ENCODE measurements at regions not wholly inside any gene's neighbourhood (a gene's known extent, or its start where the extent isn't known, plus 50 kb on each side); places are given as distances from the start of the nearest gene placed in this dataset.

- H2AFZ ChIP-seq (ENCODE audit: low read length) = no peak overlapping the region
- ChIA-PET POLR2A (ENCODE audit: unreplicated experiment) (no interaction called here), CTCF (no interaction called here)
- intact Hi-C loops (cut with micrococcal nuclease) = no loop called here
- no peaks in the 10 kb centered on the region for H3K36me3 ChIP-seq (ENCODE audit: low read depth, low read length)
- H4K20me1 ChIP-seq (ENCODE audit: low read length) = no peaks in the 10 kb centered on the region
- DNase-seq (no peak), ATAC-seq (no peak)
- H3K4me3 ChIP-seq (ENCODE audit: low read length) = no peak overlapping the region
- H3K79me2 ChIP-seq (ENCODE audit: low read length) = no peaks in the 10 kb centered on the region
- peaks cover 51% of the 10 kb centered on the region for H3K27me3 ChIP-seq (ENCODE audit: low read length)
- H3K27ac ChIP-seq (ENCODE audit: low read length) = no peak overlapping the region
- no peaks in the 10 kb centered on the region for H3F3A ChIP-seq (ENCODE audit: low read length, unreplicated experiment)
- no peaks in the 10 kb centered on the region for H3K9me3 ChIP-seq (ENCODE audit: low read length)
- H3K9ac ChIP-seq (ENCODE audit: low read length) = no peak overlapping the region
- no TSS peak for BruUV-seq (replicated peaks)
- TF ChIP-seq EZH2phosphoT487 (IDR thresholded peaks at IDR 0.05; ENCODE audit: borderline replicate concordance, low read length) = no peak
- no peak for TF ChIP-seq EZH2 (IDR thresholded peaks at IDR 0.05; ENCODE audit: low read length, unreplicated experiment)
- TF ChIP-seq CTCF (conservative IDR thresholded peaks at IDR 0.05; ENCODE audit: low read depth, low read length) = no peak
- H3K4me2 ChIP-seq (ENCODE audit: low read length) = no peak overlapping the region
- no peaks in the 10 kb centered on the region for H3K4me1 ChIP-seq (ENCODE audit: insufficient read depth, low read length)
- no peaks in the 10 kb centered on the region for H3K9me2 ChIP-seq (replicated peaks; ENCODE audit: low read length)
Measured at GRCh38 chr5:60519372-60519771, 180.6 kb downstream of the DEPDC1B start.

GRCh38 chr5:60517850-60518249 is 182.1 kb downstream of the DEPDC1B start:
- Histone ChIP-seq H3K9ac (ENCODE audit: low read length) (no peak overlapping the region), H3K79me2 (ENCODE audit: low read length) (no peaks in the 10 kb centered on the region), H3K4me1 (ENCODE audit: insufficient read depth, low read length) (no peaks in the 10 kb centered on the region), H3F3A (ENCODE audit: low read length, unreplicated experiment) (no peaks in the 10 kb centered on the region), H3K9me3 (ENCODE audit: low read length) (no peaks in the 10 kb centered on the region), H3K9me2 (replicated peaks; ENCODE audit: low read length) (no peaks in the 10 kb centered on the region), H2AFZ (ENCODE audit: low read length) (no peak overlapping the region), H3K36me3 (ENCODE audit: low read depth, low read length) (no peaks in the 10 kb centered on the region), H3K4me3 (ENCODE audit: low read length) (no peak overlapping the region), H3K27me3 (ENCODE audit: low read length) (peaks cover 43% of the 10 kb centered on the region), H3K27ac (ENCODE audit: low read length) (no peak overlapping the region), H3K4me2 (ENCODE audit: low read length) (no peak overlapping the region), H4K20me1 (ENCODE audit: low read length) (no peaks in the 10 kb centered on the region)
- ATAC-seq (no peak), DNase-seq (no peak)
- CTCF ChIA-PET = no interaction called here
- no peak for TF ChIP-seq EZH2 (IDR thresholded peaks at IDR 0.05; ENCODE audit: low read length, unreplicated experiment)
- POLR2A ChIA-PET (ENCODE audit: unreplicated experiment) = no interaction called here
- intact Hi-C loops (cut with micrococcal nuclease) = no loop called here
- BruUV-seq (replicated peaks) = no TSS peak

GRCh38 chr5:60517094-60517694 is 182.8 kb downstream of the DEPDC1B start:
- no TSS peak for BruUV-seq (replicated peaks)
- no peak overlapping the region for H3K4me3 ChIP-seq (ENCODE audit: low read length)
- H3K9ac ChIP-seq (ENCODE audit: low read length) = no peak overlapping the region
- no peaks in the 10 kb centered on the region for H3F3A ChIP-seq (ENCODE audit: low read length, unreplicated experiment)
- H3K36me3 ChIP-seq (ENCODE audit: low read depth, low read length) = no peaks in the 10 kb centered on the region
- peaks cover 37% of the 10 kb centered on the region for H3K27me3 ChIP-seq (ENCODE audit: low read length)
- H3K9me2 ChIP-seq (replicated peaks; ENCODE audit: low read length) = no peaks in the 10 kb centered on the region
- intact Hi-C loops (cut with micrococcal nuclease) = no loop called here
- ChIA-PET POLR2A (ENCODE audit: unreplicated experiment) (no interaction called here), CTCF (no interaction called here)
- H3K9me3 ChIP-seq (ENCODE audit: low read length) = no peaks in the 10 kb centered on the region
- H3K4me1 ChIP-seq (ENCODE audit: insufficient read depth, low read length) = no peaks in the 10 kb centered on the region
- no peak overlapping the region for H2AFZ ChIP-seq (ENCODE audit: low read length)
- no peak overlapping the region for H3K27ac ChIP-seq (ENCODE audit: low read length)
- no peak for ATAC-seq
- TF ChIP-seq EZH2 (IDR thresholded peaks at IDR 0.05; ENCODE audit: low read length, unreplicated experiment) = no peak
- TF ChIP-seq CTCF (conservative IDR thresholded peaks at IDR 0.05; ENCODE audit: low read depth, low read length) = no peak
- TF ChIP-seq EZH2phosphoT487 (IDR thresholded peaks at IDR 0.05; ENCODE audit: borderline replicate concordance, low read length) = no peak
- no peak for DNase-seq
- no peaks in the 10 kb centered on the region for H3K79me2 ChIP-seq (ENCODE audit: low read length)
- H4K20me1 ChIP-seq (ENCODE audit: low read length) = no peaks in the 10 kb centered on the region
- no peak overlapping the region for H3K4me2 ChIP-seq (ENCODE audit: low read length)
